Activated B cell treated with CpG ODN at 0.5 μM for 24 hours (primary cell): ENCODE measurements at regions not wholly inside any gene's neighbourhood (a gene's known extent, or its start where the extent isn't known, plus 50 kb on each side); places are given as distances from the start of the nearest gene placed in this dataset.

Experiments
- ATAC-seq: fragments of 200-7000 bp; cut with Tn5 transposase; one replicate; pipeline ENCODE4 v1.10.0; 2021; ENCODE audit warnings: low read depth, mild to moderate bottlenecking, moderate library complexity
- CTCF ChIA-PET: fragments of 350-600 bp; sonication (Branson Sonifier 250); formaldehyde crosslinking; loops from one replicate; lab custom pipeline; 2021; ENCODE audit warnings: antibody characterized with exemption; lab: Charles Lee
- POLR2A ChIA-PET: fragments of 350-600 bp; sonication (Branson Sonifier 250); formaldehyde crosslinking; loops from one replicate; lab custom pipeline; 2021; ENCODE audit warnings: antibody characterized with exemption; lab: Charles Lee
- DNase-seq: peaks from one replicate; pipeline ENCODE4 v3.0.0; 2022
- H3K27ac Mint-ChIP-seq: one replicate; pipeline ENCODE4 v1.8.0; 2020; ENCODE audit warnings: mixed read lengths
- H3K27me3 Mint-ChIP-seq: one replicate; pipeline ENCODE4 v1.8.0; 2021; ENCODE audit warnings: mixed read lengths
- H3K36me3 Mint-ChIP-seq: one replicate; pipeline ENCODE4 v1.8.0; 2021; ENCODE audit warnings: low read depth, mixed read lengths
- H3K4me1 Mint-ChIP-seq: one replicate; pipeline ENCODE4 v1.8.0; 2021; ENCODE audit warnings: mixed read lengths
- H3K4me3 Mint-ChIP-seq: one replicate; pipeline ENCODE4 v1.8.0; 2020; ENCODE audit warnings: mild to moderate bottlenecking, mixed read lengths
- H3K9me3 Mint-ChIP-seq: one replicate; pipeline ENCODE4 v1.8.0; 2020; ENCODE audit warnings: mixed read lengths
- CTCF ChIP-seq: fragments of 200-600 bp; IDR thresholded peaks from one replicate; pipeline ENCODE4 v1.8.0; 2022; ENCODE audit warnings: antibody characterized with exemption, mild to moderate bottlenecking
- intact Hi-C: fragments of 100-400 bp; cut with micrococcal nuclease; formaldehyde crosslinking; loops from one replicate; pipeline ENCODE4 v1.15.1; 2024

- Mint-ChIP-seq H3K9me3 (no peaks in the 10 kb centered on the region), H3K27me3 (no peaks in the 10 kb centered on the region), H3K27ac (peak overlapping the region; percentile 24), H3K4me3 (no peak overlapping the region), H3K4me1 (peaks cover 63% of the 10 kb centered on the region), H3K36me3 (no peaks in the 10 kb centered on the region)
- ATAC-seq, result no peak
- intact Hi-C loops, result loop anchor here (10.0 kb wide), 1 partner anchor 1339 kb away; the partner anchor contains the start of gene RAB3GAP1
- POLR2A ChIA-PET, result interaction anchor here (1.3 kb wide), 1 partner anchor 187 kb away, joined by 3 read pairs; no protein-coding TSS in a partner anchor
- CTCF ChIA-PET, result no interaction called here
- no peak for DNase-seq
- no peak for TF ChIP-seq CTCF
These were observed 275.6 kb upstream of the CXCR4 start for GRCh38 chr2:136393514-136393913.

GRCh38 chr2:136392897-136393505 is 275.1 kb upstream of the CXCR4 start:
- Mint-ChIP-seq H3K36me3 (no peaks in the 10 kb centered on the region), H3K4me3 (no peak overlapping the region), H3K4me1 (peaks cover 63% of the 10 kb centered on the region), H3K27ac (no peak overlapping the region), H3K9me3 (no peaks in the 10 kb centered on the region), H3K27me3 (no peaks in the 10 kb centered on the region)
- POLR2A ChIA-PET, result interaction anchor here (1.3 kb wide), 1 partner anchor 186 kb away, joined by 3 read pairs; no protein-coding TSS in a partner anchor
- TF ChIP-seq CTCF, result no peak
- ATAC-seq, result no peak
- intact Hi-C loops, result loop anchor here (10.0 kb wide), 1 partner anchor 1338 kb away; the partner anchor contains the start of gene RAB3GAP1
- no peak for DNase-seq
- CTCF ChIA-PET, result no interaction called here

- peak overlapping the region; percentile 67 for H3K4me3 Mint-ChIP-seq
- peak overlapping the region; percentile 85 for H3K27ac Mint-ChIP-seq
- no peak for DNase-seq
- ATAC-seq, result peak; percentile 81
- POLR2A ChIA-PET, result interaction anchor here (1.0 to 1.2 kb wide), 3 partner anchors 12 to 514 kb away, joined by 3 to 4 read pairs (median 4); no protein-coding TSS in a partner anchor
- H3K4me1 Mint-ChIP-seq, result peaks cover 55% of the 10 kb centered on the region
- intact Hi-C loops, result loop anchor here (1.0 to 10.0 kb wide), 2 partner anchors 860 to 1335 kb away; partner anchors contain the start of gene RAB3GAP1
- H3K27me3 Mint-ChIP-seq, result no peaks in the 10 kb centered on the region
- CTCF ChIA-PET, result interaction anchor here (1.3 to 1.6 kb wide), 2 partner anchors 11 to 476 kb away, joined by 3 to 10 read pairs; no protein-coding TSS in a partner anchor
- H3K36me3 Mint-ChIP-seq, result no peaks in the 10 kb centered on the region
- TF ChIP-seq CTCF, result no peak
- no peaks in the 10 kb centered on the region for H3K9me3 Mint-ChIP-seq
These were observed 271.9 kb upstream of the CXCR4 start for GRCh38 chr2:136389809-136390208.

DNA sequence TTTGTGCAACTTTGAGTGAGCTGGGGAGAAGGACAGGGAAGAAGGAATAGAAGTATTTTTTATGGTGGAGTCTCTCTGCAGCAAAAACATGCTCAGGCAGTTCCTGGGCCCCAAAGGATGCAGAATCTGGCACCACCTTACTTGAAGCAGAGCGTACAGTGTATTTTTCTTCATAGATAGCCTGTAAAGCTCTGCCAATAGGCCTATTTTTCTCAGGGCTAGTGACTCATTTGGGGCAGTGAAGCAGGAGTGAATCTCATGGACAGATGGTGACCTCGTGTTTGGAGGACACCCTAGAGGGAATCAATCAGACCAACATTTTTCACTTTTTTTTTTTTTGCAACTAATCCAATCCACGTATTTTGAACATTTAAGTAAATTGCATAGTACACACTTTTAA is 268.1 kb upstream of the CXCR4 start:
- CTCF ChIA-PET, result interaction anchor here (1.5 to 13.1 kb wide), 6 partner anchors 8 to 475 kb away, joined by 4 to 298 read pairs (median 7); no protein-coding TSS in a partner anchor
- Mint-ChIP-seq H3K27me3 (no peaks in the 10 kb centered on the region), H3K4me3 (no peak overlapping the region), H3K27ac (no peak overlapping the region), H3K36me3 (no peaks in the 10 kb centered on the region), H3K4me1 (peaks cover 59% of the 10 kb centered on the region), H3K9me3 (no peaks in the 10 kb centered on the region)
- POLR2A ChIA-PET, result no interaction called here
- DNase-seq, result no peak
- intact Hi-C loops, result no loop called here
- ATAC-seq, result no peak
- TF ChIP-seq CTCF, result no peak
